Spleen (tissue), 7 donors: ENCODE measurements at regions not wholly inside any gene's neighbourhood (a gene's known extent, or its start where the extent isn't known, plus 50 kb on each side); places are given as distances from the start of the nearest gene placed in this dataset.

ENCODE experiments used
- CTCF ChIP-seq, 11 experiments: fragments of 200-600 bp in 7 of 11; fragments of 450-650 bp in 4 of 11; sonication (generic) in 4 of 11; IDR thresholded peaks in 8 of 11; conservative IDR thresholded peaks in 3 of 11; 1 replicate in 7 of 11; 2 replicates in 4 of 11; pipeline versions ENCODE4 v1.4.0 to v1.8.0; 2016 to 2021; ENCODE audit warnings: antibody characterized with exemption in 11 of 11, inconsistent platforms in 4 of 11, mild to moderate bottlenecking in 1 of 11
- POLR2AphosphoS5 ChIP-seq, 3 donors: sonication (generic); formaldehyde crosslinking; IDR thresholded peaks; one replicate each; pipeline ENCODE4 v1.5.1; 2017; ENCODE audit warnings: antibody characterized with exemption in 3 of 3
- donor health status: DM: no; HTN: no; CAD: no; lungs with moderate emphysema.
- donor health status: DM: no; HTN: no; CAD: no.
- donor health status: DM: no; HTN: no; CAD: no.

- TF ChIP-seq CTCF (IDR thresholded peaks at IDR 0.05 in 8 of 11, conservative IDR thresholded peaks at IDR 0.05 in 3 of 11) (no peak), POLR2AphosphoS5 (IDR thresholded peaks at IDR 0.05) (no peak)
These were observed 430.6 kb upstream of the RAB6C start for GRCh38 chr2:129548880-129549279.
